ENCODE measurements at regions not wholly inside any gene's neighbourhood (a gene's known extent, or its start where the extent isn't known, plus 50 kb on each side); places are given as distances from the start of the nearest gene placed in this dataset.

DNA sequence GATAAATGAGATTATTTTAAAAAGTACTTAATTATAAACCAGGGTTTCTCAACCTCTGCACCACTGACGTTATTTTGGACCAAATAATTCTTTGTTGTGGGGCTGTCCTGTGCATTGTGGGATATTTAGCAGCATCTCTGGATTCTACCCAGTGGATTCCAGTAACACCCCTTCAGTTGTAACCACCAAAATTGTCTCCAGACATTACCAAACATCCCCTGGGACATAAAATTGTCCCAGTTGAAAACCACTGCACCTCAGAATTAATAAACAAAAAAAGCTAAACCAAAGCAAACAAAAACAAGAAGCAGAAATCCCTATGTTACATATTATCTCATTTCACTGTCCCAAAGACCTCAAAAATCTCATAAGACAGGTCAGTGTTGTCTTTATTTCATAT, 54.2 kb upstream of the GIMD1 start:
- no peak for DNase-seq

DNA sequence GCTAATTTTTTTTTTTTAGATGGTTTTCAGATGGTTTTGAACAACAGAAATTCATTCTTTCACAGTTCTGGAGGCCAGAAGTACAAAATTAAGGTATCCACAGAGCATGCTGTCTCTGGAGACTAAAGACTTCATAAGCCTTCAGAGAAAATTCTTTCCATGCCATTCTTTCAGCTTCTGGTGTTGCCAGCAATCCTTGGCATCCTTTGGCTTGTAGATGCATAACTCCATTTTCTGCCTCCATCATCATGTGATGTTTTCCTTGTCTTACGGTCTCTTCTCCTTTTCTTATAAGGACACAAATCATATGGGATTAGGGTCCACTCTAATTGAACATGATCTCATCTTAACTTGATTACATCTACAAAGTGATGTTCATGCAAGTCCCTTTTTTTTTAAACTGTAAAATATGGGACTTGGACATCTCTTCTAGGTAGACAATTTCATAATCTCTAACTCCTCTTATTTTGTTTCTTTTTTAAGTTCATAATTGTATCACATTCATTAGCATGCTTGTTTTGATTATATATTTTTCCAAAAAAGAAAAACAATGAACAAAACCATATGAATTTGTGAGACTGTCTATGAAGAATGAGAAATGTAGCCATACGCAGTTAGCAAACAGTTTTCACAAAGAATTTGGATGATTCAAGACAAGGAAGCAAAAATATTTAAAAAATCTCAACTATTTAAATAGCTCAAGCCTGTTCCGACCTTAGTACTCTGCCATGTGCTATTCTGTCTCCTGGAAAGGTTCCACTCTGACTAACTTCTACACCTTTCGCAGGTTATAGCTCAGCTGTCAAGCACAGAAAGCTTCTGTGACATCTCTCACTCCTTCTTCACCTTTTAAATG, 53.1 kb upstream of the GIMD1 start:
- DNase-seq, result no peak

- DNase-seq, result no peak
Measured at GRCh38 chr4:106418444-106418843, 49.9 kb upstream of the GIMD1 start.
